ENCODE measurements at regions not wholly inside any gene's neighbourhood (a gene's known extent, or its start where the extent isn't known, plus 50 kb on each side); places are given as distances from the start of the nearest gene placed in this dataset.

DNA sequence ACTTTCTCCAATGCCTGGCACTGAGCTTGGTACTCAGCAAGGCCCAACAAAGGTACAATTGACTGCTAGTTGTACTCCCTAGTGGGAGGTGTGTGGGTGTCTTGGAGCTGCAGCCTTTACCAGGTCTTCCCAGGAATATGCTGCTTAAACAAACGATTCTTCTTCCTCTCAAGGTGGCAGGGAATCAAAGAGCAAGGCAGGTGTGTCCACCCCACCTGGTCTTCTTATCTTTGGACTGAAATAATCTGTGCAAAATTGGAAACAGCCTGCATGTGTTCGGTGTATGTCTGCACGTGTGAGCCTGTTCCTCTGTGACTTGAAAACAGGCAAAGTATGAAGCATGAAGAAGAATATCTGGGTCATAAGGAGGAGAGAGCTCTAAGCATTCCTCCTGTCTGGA lies 235.3 kb downstream of the PTTG2 start:
- no peak overlapping the region for H3K27ac ChIP-seq
- no peaks in the 10 kb centered on the region for H3K27me3 ChIP-seq (replicated peaks; ENCODE audit: insufficient read depth)
- no peaks in the 10 kb centered on the region for H3K9me3 ChIP-seq
- H3K4me1 ChIP-seq (ENCODE audit: control insufficient read depth in 1 of 2, low read depth in 2 of 2): peaks cover 14 to 34% of the 10 kb centered on the region in 2 donors
- ATAC-seq (ENCODE audit: insufficient number of reproducible peaks, low FRiP score, low read depth) (no peak), DNase-seq (ENCODE audit: low spot score) (no peak)
- no peaks in the 10 kb centered on the region for H3K36me3 ChIP-seq
- TF ChIP-seq CTCF (IDR thresholded peaks at IDR 0.05): no peak
- no peak overlapping the region for H3K4me3 ChIP-seq

DNA sequence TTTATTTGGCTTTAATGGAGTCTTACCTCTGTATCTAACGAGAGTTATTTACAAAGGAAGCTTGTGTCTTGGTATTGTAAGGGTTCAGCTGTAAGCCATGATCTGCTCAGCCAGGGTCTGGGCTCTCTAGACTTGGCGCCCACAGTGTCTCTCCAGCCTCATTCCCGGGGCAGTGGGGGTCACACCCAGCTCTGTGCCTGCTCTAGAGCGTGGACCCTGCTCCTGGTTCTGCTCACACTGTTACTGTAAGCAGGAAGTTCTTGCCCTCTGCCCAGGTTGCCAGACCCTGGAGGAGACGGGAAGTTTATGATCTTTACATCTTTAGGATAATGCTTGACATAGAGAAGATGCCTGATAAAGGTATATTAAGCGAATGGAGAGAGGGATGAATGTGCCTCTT lies 235.7 kb downstream of the PTTG2 start:
- Histone ChIP-seq H3K36me3 (no peaks in the 10 kb centered on the region), H3K27ac (no peak overlapping the region), H3K27me3 (replicated peaks; ENCODE audit: insufficient read depth) (no peaks in the 10 kb centered on the region), H3K9me3 (no peaks in the 10 kb centered on the region), H3K4me3 (no peak overlapping the region), H3K4me1 (ENCODE audit: control insufficient read depth in 1 of 2, low read depth in 2 of 2) (peaks cover 14 to 30% of the 10 kb centered on the region in 2 donors)
- ATAC-seq (ENCODE audit: insufficient number of reproducible peaks, low FRiP score, low read depth) (no peak), DNase-seq (ENCODE audit: low spot score) (no peak)
- no peak for TF ChIP-seq CTCF (IDR thresholded peaks at IDR 0.05)

DNA sequence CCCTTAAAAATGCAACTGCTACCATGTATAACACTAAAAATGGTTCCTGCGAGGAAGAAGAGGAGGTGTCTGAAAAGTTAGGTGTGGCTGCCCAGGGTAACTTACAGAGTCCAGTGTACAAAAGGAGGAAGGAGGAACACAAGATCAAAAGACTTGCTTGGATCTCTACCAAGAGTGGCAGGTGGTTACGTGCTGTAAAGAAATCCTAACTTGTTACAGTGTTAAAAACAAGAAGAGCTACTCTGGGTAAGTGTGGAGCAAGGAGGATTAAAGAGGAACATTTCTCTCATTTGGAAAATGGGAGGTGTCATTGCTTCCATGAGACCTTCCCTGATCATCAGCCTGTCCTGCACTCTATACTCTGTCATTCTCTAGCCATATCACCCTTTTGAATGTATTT lies 242.0 kb downstream of the PTTG2 start:
- H3K27ac ChIP-seq: peak overlapping the region in 1 of 2 donors; percentile 77
- no peak for DNase-seq (ENCODE audit: low spot score)
- ATAC-seq (ENCODE audit: insufficient number of reproducible peaks, low FRiP score, low read depth): no peak
- peaks cover 9 to 34% of the 10 kb centered on the region in 2 donors for H3K4me1 ChIP-seq (ENCODE audit: control insufficient read depth in 1 of 2, low read depth in 2 of 2)
- no peaks in the 10 kb centered on the region for H3K27me3 ChIP-seq (replicated peaks; ENCODE audit: insufficient read depth)
- no peak for TF ChIP-seq CTCF (IDR thresholded peaks at IDR 0.05)
- no peaks in the 10 kb centered on the region for H3K9me3 ChIP-seq
- H3K4me3 ChIP-seq: no peak overlapping the region
- no peaks in the 10 kb centered on the region for H3K36me3 ChIP-seq

DNA sequence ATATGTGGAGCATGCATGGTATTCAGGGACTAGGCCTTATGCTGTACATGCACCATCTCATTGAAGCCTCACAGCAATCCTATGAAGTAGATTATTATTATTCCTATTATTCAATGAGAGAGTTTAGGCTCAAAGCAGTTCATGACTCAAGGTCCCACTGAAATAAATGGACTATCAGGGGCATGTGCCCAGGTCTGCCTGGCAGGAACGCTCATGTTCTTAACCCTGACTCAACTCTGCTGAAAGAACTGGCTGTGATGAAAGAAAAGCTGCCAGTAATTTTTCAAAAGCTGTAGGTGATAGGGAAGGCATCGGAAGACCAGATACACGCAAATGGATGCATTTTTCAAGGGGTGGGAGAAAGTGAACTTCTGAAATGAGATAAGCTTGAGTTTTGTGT lies 243.4 kb downstream of the PTTG2 start:
- ATAC-seq (ENCODE audit: insufficient number of reproducible peaks, low FRiP score, low read depth) (no peak), DNase-seq (ENCODE audit: low spot score) (no peak)
- TF ChIP-seq CTCF (IDR thresholded peaks at IDR 0.05): no peak
- H3K27me3 ChIP-seq (replicated peaks; ENCODE audit: insufficient read depth): no peaks in the 10 kb centered on the region
- no peaks in the 10 kb centered on the region for H3K36me3 ChIP-seq
- no peaks in the 10 kb centered on the region for H3K9me3 ChIP-seq
- peak overlapping the region; percentile 77 to 86 for H3K27ac ChIP-seq
- H3K4me3 ChIP-seq: peak overlapping the region; percentile 30
- peaks cover 9 to 34% of the 10 kb centered on the region in 2 donors for H3K4me1 ChIP-seq (ENCODE audit: control insufficient read depth in 1 of 2, low read depth in 2 of 2)

DNA sequence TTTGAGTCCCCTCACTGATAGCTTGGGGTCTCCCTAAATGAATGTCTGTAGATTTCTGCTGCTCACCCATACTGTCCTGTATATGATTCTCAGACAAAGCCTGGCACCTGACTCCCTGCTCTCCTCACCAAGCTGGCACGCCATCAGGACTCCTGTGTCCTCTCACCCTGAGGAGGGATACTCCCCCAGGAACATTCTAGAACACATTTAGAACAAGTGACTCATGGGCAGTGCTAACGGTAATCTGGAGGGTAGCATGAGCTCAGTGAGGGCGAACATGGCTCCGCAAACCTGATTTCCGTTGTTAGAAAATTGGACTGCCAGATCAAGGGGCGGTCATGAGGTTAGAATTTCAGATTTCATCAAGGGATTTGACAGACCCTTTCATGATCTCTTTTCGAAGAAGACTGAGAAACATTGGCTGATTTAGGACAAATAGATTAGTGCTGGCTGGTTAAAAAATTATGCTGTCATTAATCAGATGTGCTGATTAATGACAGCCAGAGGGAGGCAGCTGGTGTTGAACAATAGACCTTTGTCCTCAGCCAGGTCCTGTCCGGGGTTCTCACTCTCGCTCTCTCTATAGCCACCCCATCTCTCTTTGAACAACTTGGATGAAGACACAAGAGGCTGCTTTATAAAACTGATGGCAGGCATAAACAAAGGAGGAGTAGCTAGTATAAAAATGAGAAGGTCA lies 244.3 kb downstream of the PTTG2 start:
- no peaks in the 10 kb centered on the region for H3K9me3 ChIP-seq
- no peaks in the 10 kb centered on the region for H3K27me3 ChIP-seq (replicated peaks; ENCODE audit: insufficient read depth)
- H3K27ac ChIP-seq: peak overlapping the region; percentile 77 to 86
- peak; percentile 30 for ATAC-seq (ENCODE audit: insufficient number of reproducible peaks, low FRiP score, low read depth)
- H3K36me3 ChIP-seq: no peaks in the 10 kb centered on the region
- no peak overlapping the region for H3K4me3 ChIP-seq
- DNase-seq (ENCODE audit: low spot score): peak; percentile 8
- TF ChIP-seq CTCF (IDR thresholded peaks at IDR 0.05): no peak
- peaks cover 9 to 34% of the 10 kb centered on the region in 2 donors for H3K4me1 ChIP-seq (ENCODE audit: control insufficient read depth in 1 of 2, low read depth in 2 of 2)
